ENCODE measurements at regions not wholly inside any gene's neighbourhood (a gene's known extent, or its start where the extent isn't known, plus 50 kb on each side); places are given as distances from the start of the nearest gene placed in this dataset.

DNA sequence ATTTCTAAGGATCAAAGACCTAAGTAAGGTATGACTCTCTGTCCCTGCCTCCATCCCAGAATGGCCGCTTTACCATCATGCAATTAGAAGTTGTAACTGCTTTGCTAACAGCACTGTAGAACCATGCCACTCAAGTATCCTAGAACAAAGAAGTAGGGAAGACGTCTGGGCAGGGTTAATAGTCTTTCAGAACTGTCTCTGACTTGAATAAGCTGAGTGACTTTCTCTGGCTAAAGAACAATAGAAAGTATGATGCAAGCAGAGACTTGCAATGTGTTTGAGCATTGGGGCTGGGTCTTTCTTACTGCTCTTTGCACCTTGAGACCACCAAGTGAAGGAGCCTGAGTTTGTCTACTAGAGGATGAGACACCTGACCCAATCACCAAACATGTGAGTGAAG lies 279.6 kb upstream of the JAG1 start:
- TF ChIP-seq, protein P1, sequence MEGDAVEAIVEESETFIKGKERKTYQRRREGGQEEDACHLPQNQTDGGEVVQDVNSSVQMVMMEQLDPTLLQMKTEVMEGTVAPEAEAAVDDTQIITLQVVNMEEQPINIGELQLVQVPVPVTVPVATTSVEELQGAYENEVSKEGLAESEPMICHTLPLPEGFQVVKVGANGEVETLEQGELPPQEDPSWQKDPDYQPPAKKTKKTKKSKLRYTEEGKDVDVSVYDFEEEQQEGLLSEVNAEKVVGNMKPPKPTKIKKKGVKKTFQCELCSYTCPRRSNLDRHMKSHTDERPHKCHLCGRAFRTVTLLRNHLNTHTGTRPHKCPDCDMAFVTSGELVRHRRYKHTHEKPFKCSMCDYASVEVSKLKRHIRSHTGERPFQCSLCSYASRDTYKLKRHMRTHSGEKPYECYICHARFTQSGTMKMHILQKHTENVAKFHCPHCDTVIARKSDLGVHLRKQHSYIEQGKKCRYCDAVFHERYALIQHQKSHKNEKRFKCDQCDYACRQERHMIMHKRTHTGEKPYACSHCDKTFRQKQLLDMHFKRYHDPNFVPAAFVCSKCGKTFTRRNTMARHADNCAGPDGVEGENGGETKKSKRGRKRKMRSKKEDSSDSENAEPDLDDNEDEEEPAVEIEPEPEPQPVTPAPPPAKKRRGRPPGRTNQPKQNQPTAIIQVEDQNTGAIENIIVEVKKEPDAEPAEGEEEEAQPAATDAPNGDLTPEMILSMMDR (IDR thresholded peaks at IDR 0.05): no peak
- TF ChIP-seq POLR2A (IDR thresholded peaks at IDR 0.05): no peak

All from Peyer's patch (tissue), 4 donors.